Vagina (tissue), 2 donors: ENCODE measurements at regions not wholly inside any gene's neighbourhood (a gene's known extent, or its start where the extent isn't known, plus 50 kb on each side); places are given as distances from the start of the nearest gene placed in this dataset.
"Not testable (repeated sequence)": the region's sequence is repeated elsewhere in the genome, so short reads cannot be mapped to it uniquely, and the experiment has no call there.

Experiments
- DNase-seq, 2 donors: peaks; one replicate each; pipeline ENCODE4 v3.0.0-alpha.2; 2017; ENCODE audit errors: extremely low spot score in 2 of 2
- H3K27ac ChIP-seq: fragments of 200-600 bp; sonication (generic); one replicate; pipeline ENCODE4 v1.5.1; 2019
- H3K27me3 ChIP-seq: fragments of 200-600 bp; sonication (generic); one replicate; pipeline ENCODE4 v1.5.1; 2019
- H3K36me3 ChIP-seq, 2 donors: fragments of 200-600 bp; sonication (generic); one replicate each; pipeline ENCODE4 v1.5.1; 2017 to 2019
- H3K4me1 ChIP-seq: fragments of 200-600 bp; sonication (generic); one replicate; pipeline ENCODE4 v1.5.1; 2019
- H3K4me3 ChIP-seq, 2 donors: fragments of 200-600 bp; sonication (generic); 1 replicate in 1 of 2; 2 replicates in 1 of 2; pipeline ENCODE4 v1.5.1; 2016 to 2019
- H3K9me3 ChIP-seq: fragments of 200-600 bp; sonication (generic); one replicate; pipeline ENCODE4 v1.5.1; 2019
- intact Hi-C: fragments of 100-400 bp; cut with DNase I; formaldehyde crosslinking; loops from one replicate; pipeline ENCODE4 v1.15.1; 2023

- H3K36me3 ChIP-seq, H3K4me1 ChIP-seq, H3K4me3 ChIP-seq, H3K27ac ChIP-seq, H3K27me3 ChIP-seq, H3K9me3 ChIP-seq, intact Hi-C loops, DNase-seq: not testable (repeated sequence)
Measured at GRCh38 chr4:9110700-9111099, 59.5 kb upstream of the FAM90A26 start.

DNA sequence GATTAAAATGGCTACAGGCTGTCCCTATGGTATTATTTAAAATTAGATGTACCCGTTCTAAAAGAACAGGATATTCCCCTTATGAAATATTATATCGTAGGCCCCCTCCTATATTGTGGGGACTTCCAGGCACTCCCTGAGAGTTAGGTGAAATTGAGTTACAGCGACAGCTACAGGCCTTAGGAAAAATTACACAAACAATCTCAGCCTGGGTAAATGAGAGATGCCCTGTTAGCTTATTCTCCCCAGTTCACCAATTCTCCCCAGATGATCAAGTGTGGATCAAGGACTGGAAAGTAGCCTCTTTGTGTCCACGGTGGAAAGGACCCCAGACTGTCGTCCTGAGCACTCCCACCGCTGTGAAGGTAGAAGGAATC lies 67.1 kb upstream of the FAM90A26 start:
- intact Hi-C loops, H3K36me3 ChIP-seq, H3K27me3 ChIP-seq, H3K4me1 ChIP-seq, H3K27ac ChIP-seq, DNase-seq, H3K9me3 ChIP-seq: not testable (repeated sequence)
- H3K4me3 ChIP-seq: peak overlapping the region in 1 of 2 donors; percentile 13

GRCh38 chr4:9102471-9103147 lies 67.6 kb upstream of the FAM90A26 start:
- H3K9me3 ChIP-seq, H3K27ac ChIP-seq, H3K27me3 ChIP-seq, H3K4me1 ChIP-seq, DNase-seq, H3K36me3 ChIP-seq, intact Hi-C loops: not testable (repeated sequence)
- peak overlapping the region in 1 of 2 donors; percentile 13 for H3K4me3 ChIP-seq

DNA sequence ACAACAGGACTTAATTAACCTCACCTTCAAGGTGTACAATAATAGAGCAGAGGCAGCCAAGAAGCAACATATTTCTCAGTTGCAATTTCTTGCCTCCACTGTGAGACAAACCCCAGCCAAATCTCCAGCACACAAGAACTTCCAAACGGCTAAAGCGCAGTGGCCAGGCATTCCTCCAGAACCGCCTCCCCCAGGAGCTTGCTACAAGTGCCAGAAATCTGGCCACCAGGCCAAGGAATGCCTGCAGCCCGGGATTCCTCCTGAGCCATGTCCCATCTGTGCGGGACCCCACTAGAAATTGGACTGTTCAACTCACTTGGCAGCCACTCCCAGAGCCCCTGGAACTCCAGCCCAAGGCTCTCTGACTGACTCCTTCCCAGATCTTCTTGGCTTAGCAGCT lies 73.9 kb upstream of the FAM90A26 start:
- H3K27me3 ChIP-seq, H3K9me3 ChIP-seq, H3K4me3 ChIP-seq, intact Hi-C loops, H3K36me3 ChIP-seq, H3K4me1 ChIP-seq, DNase-seq, H3K27ac ChIP-seq: not testable (repeated sequence)

- intact Hi-C loops, H3K27me3 ChIP-seq, H3K9me3 ChIP-seq, DNase-seq, H3K4me1 ChIP-seq, H3K4me3 ChIP-seq, H3K36me3 ChIP-seq, H3K27ac ChIP-seq: not testable (repeated sequence)
Measured at GRCh38 chr4:9078796-9079195, 91.4 kb upstream of the FAM90A26 start.

DNA sequence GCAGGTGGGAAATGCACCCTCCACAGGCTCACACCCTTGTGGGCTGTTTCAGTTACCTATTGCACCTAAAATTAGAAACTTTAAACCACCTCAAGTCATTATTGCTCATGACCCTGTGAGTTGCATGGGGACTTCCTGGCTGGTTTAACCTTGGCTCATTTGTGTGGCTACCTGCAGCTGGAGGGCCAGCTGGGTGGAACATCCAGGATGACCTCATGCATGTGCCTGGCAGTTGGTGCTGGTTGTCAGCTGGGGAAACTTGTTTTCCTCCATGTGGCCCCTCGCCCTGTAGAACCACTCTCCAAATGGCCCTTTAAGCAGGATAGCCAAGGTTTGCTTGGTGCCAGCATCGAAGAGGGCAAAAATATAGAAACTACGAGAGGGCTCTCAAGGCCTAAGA lies 93.2 kb upstream of the FAM90A26 start:
- not testable (repeated sequence) for DNase-seq

GRCh38 chr4:9076486-9076885 lies 93.7 kb upstream of the FAM90A26 start:
- H3K36me3 ChIP-seq, intact Hi-C loops, DNase-seq: not testable (repeated sequence)

More for the DNA sequence above, 93.2 kb upstream of the FAM90A26 start:
- H3K4me1 ChIP-seq, H3K36me3 ChIP-seq, H3K9me3 ChIP-seq, H3K4me3 ChIP-seq, H3K27me3 ChIP-seq, H3K27ac ChIP-seq, intact Hi-C loops: not testable (repeated sequence)

GRCh38 chr4:9073371-9073770 lies 96.8 kb upstream of the FAM90A26 start:
- H3K36me3 ChIP-seq, H3K4me1 ChIP-seq, H3K9me3 ChIP-seq, intact Hi-C loops, H3K27me3 ChIP-seq, H3K4me3 ChIP-seq, H3K27ac ChIP-seq, DNase-seq: not testable (repeated sequence)

More at GRCh38 chr4:9076486-9076885, 93.7 kb upstream of the FAM90A26 start:
- H3K4me1 ChIP-seq, H3K9me3 ChIP-seq, H3K27ac ChIP-seq, H3K4me3 ChIP-seq, H3K27me3 ChIP-seq: not testable (repeated sequence)

- H3K27me3 ChIP-seq, intact Hi-C loops, DNase-seq, H3K9me3 ChIP-seq, H3K27ac ChIP-seq, H3K4me3 ChIP-seq, H3K4me1 ChIP-seq, H3K36me3 ChIP-seq: not testable (repeated sequence)
Measured at GRCh38 chr4:9072521-9073220, 97.5 kb upstream of the FAM90A26 start.

DNA sequence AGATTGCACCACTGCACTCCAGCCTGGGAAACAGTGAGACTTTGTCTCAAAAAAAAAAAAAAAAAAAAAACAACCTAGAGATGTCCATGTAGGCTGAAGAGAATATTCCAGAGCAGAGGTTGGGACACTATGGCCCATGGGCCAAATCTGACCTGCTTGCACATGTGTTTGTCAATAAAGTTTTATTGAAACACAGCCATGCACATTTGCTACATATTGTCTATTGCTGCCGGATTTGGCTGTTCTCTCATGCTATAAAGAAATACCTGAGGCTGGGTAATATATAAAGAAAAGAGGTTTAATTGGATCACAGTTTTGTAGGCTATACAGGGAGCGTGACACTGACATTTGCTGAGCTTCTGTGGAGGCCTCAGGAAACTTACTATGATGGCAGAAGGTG lies 102.3 kb upstream of the FAM90A26 start:
- H3K27me3 ChIP-seq, intact Hi-C loops: not testable (repeated sequence)

GRCh38 chr4:9063612-9064011 lies 106.6 kb upstream of the FAM90A26 start:
- H3K36me3 ChIP-seq, intact Hi-C loops, DNase-seq, H3K27me3 ChIP-seq, H3K9me3 ChIP-seq, H3K27ac ChIP-seq, H3K4me3 ChIP-seq, H3K4me1 ChIP-seq: not testable (repeated sequence)

More for the DNA sequence above, 102.3 kb upstream of the FAM90A26 start:
- not testable (repeated sequence) for H3K9me3 ChIP-seq, H3K27ac ChIP-seq, DNase-seq, H3K36me3 ChIP-seq, H3K4me1 ChIP-seq, H3K4me3 ChIP-seq

- intact Hi-C loops, DNase-seq, H3K9me3 ChIP-seq, H3K27me3 ChIP-seq, H3K36me3 ChIP-seq, H3K27ac ChIP-seq, H3K4me3 ChIP-seq, H3K4me1 ChIP-seq: not testable (repeated sequence)
Measured at GRCh38 chr4:9024866-9025265, 145.3 kb upstream of the FAM90A26 start.

DNA sequence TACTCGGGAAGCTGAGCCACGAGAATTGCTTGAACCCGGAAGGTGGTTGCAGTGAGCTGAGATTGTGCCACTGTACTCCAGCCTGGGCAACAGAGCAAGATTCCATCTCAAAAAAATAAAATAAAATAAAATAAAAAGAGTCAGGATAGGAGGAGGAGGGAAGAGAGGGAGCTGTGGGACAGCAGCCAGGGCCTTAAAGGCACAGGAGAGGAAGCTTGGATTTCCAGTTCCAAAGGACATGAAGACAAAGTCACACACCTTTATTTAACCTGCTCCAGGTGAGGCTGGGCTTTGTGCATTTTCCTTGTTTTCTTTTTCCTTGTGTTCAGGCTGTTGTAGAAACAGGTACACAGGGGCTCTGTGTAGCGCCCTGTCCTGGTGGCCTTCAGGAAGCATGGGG lies 138.2 kb upstream of the HMX1 start:
- H3K4me3 ChIP-seq: not testable (repeated sequence)

GRCh38 chr4:9008407-9008806 lies 136.8 kb upstream of the HMX1 start:
- H3K27ac ChIP-seq, H3K4me1 ChIP-seq, intact Hi-C loops, H3K4me3 ChIP-seq, DNase-seq, H3K27me3 ChIP-seq, H3K9me3 ChIP-seq, H3K36me3 ChIP-seq: not testable (repeated sequence)

More for the DNA sequence above, 138.2 kb upstream of the HMX1 start:
- H3K4me1 ChIP-seq, H3K9me3 ChIP-seq, DNase-seq, H3K36me3 ChIP-seq, H3K27ac ChIP-seq, H3K27me3 ChIP-seq, intact Hi-C loops: not testable (repeated sequence)
